HG03565 (cell line): ENCODE measurements at regions not wholly inside any gene's neighbourhood (a gene's known extent, or its start where the extent isn't known, plus 50 kb on each side); places are given as distances from the start of the nearest gene placed in this dataset.

Experiments
- ATAC-seq: cut with Tn5 transposase; IDR thresholded peaks from one replicate; pipeline ENCODE4 v1.9.1; 2021; ENCODE audit warnings: mild to moderate bottlenecking, moderate library complexity; ENCODE audit not compliant: unreplicated experiment

DNA sequence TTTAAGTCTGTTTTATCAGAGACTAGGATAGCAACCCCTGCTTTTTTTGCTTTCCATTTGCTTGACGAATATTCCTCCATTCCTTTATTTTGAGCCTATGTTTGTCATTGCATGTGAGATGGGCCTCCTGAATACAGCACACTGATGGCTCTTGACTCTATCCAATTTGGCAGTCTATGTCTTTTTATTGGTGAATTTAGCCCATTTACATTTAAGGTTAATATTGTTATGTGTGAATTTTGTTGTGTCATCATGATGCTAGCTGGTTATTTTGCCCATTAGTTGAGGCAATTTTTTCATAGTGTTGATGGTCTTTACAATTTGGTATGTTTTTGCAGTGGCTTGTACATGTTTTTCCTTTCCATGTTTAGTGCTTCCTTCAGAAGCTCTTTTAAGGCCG is 50.7 kb upstream of the PDE4B start:
- ATAC-seq: no peak
